ENCODE measurements at regions not wholly inside any gene's neighbourhood (a gene's known extent, or its start where the extent isn't known, plus 50 kb on each side); places are given as distances from the start of the nearest gene placed in this dataset.

GRCh38 chr17:73722165-73722564, 77.9 kb upstream of the SDK2 start:
- no peak for DNase-seq (ENCODE audit: extremely low read depth, low read depth)

DNA sequence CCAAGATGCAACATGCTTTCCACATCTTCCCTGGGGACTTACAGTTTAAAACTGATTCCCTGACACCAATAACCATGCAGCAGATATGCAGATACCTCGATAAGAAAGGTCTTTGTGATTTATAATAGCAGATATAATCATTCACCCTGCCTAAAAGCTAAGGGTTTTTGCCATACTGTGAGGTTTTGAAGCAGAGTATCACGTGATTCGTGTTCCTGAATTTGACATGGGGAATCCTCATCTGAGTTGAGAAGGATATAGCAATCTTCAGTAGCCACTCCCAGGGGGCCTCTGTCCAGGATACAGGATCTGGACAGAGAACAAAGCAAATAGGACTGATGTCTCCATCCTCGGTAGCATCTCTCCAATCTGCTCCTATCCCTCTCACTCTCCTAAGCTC, 79.1 kb upstream of the SDK2 start:
- no peak for DNase-seq (ENCODE audit: extremely low read depth, low read depth)

- DNase-seq (ENCODE audit: extremely low read depth, low read depth): no peak
Measured at GRCh38 chr17:73724341-73724740, 80.1 kb upstream of the SDK2 start.

- DNase-seq (ENCODE audit: extremely low read depth, low read depth): no peak
Measured at GRCh38 chr17:73724990-73725389, 80.7 kb upstream of the SDK2 start.

GRCh38 chr17:73725794-73726515, 81.7 kb upstream of the SDK2 start:
- DNase-seq (ENCODE audit: extremely low read depth, low read depth): no peak

DNA sequence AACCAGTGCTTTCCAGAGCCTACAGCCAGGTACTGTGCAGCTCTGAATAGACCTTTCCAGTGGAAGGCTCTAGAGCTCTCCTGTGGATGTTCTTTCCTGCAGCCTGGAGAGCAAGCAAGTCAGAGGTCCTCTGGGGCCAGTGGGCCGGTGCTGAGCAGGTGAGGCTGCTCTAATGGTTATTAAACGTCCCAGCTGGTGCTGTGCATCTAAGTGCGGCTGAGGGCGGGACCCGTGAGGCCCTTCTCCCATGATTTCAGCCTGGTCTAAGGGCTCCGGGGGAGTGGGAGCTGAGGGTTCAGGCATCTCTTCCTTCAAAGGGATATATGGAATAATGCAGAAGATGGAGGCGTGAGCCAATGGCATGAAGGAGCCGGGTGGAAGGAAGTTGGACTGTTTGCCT, 83.7 kb upstream of the SDK2 start:
- no peak for DNase-seq (ENCODE audit: extremely low read depth, low read depth)

DNA sequence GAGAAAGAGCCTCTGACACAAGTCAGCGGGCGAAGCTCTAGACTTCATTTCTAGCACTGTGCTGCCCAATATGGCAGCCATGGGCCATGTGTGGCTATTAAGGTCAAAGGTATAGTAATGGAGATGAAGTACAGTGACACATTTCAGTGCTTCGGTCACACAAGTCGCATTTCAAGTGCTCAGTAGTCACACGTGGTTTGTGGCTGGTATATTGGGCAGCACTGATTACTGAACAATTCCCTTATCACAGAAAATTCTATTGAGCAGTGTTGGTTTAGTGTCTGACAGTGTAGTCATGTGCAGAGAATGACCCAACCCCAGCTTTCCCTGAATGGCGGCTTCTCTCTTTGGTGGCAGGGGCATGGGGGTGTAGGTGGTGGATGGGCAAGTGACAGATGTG, 84.9 kb upstream of the SDK2 start:
- no peak for DNase-seq (ENCODE audit: extremely low read depth, low read depth)

- DNase-seq (ENCODE audit: extremely low read depth, low read depth): no peak
Measured at GRCh38 chr17:73731733-73732132, 87.5 kb upstream of the SDK2 start.

GRCh38 chr17:73733517-73733916, 89.3 kb upstream of the SDK2 start:
- no peak for DNase-seq (ENCODE audit: extremely low read depth, low read depth)

- no peak for DNase-seq (ENCODE audit: extremely low read depth, low read depth)
Measured at GRCh38 chr17:73735245-73735644, 91.0 kb upstream of the SDK2 start.

GRCh38 chr17:73738751-73739575, 94.7 kb upstream of the SDK2 start:
- DNase-seq (ENCODE audit: extremely low read depth, low read depth): no peak

DNA sequence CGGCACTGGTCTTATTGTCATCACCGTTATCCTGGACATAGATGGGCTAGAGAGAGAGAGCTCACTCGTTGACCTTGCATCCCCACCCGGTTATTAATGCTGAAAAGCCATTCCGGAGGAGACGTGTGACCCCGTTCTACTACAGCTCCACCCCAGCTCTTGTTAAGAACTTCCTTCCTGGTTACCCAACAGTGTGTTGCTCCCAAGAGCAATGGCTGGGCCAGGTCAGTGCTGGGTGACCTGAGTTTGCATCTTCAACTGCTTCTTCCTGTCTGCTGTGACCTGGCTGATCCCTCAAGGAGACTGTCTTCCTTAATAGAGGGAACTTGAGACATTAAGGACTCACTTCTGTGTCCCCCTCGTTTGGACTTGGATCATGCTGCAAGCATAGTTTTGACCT, 96.1 kb upstream of the SDK2 start:
- DNase-seq (ENCODE audit: extremely low read depth, low read depth): no peak

- no peak for DNase-seq (ENCODE audit: extremely low read depth, low read depth)
Measured at GRCh38 chr17:73742948-73743381, 98.7 kb upstream of the SDK2 start.

DNA sequence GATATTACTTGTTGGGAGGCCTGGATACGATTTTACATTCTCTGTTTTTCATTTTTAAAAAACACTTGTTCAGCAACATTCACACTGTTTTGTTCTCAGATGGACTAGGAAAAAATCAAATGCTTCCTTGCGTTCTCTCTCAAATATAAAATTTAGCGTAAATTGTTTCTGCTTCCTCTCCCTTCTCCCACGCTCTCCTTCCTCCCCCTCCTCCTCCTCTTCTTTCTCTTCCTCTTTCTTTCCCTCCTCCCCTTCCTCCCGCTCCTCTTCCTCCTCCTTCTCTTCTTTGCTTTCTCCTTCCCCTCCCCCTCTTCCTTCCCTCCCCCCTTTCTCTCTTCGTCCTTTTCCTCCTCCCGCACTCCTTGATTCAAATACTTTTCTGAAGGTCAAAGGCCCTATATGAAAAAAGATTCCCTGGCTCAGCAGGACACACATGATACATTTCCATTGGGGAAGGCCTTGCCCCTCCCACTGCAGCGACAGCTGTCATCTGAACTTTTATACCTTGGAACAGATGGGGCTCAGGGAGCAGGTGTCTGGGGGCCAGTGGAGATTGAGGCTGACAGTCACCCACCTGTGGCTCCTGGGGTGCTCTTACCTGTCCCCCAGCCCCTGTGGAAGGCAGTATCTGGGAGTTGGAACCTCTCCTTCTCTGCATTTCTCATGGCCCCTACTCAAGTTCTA, 99.4 kb upstream of the SDK2 start:
- DNase-seq (ENCODE audit: extremely low read depth, low read depth): no peak

GRCh38 chr17:73744411-73744810, 100.2 kb upstream of the SDK2 start:
- no peak for DNase-seq (ENCODE audit: extremely low read depth, low read depth)

GRCh38 chr17:73746314-73747073, 102.2 kb upstream of the SDK2 start:
- DNase-seq (ENCODE audit: extremely low read depth, low read depth): no peak

DNA sequence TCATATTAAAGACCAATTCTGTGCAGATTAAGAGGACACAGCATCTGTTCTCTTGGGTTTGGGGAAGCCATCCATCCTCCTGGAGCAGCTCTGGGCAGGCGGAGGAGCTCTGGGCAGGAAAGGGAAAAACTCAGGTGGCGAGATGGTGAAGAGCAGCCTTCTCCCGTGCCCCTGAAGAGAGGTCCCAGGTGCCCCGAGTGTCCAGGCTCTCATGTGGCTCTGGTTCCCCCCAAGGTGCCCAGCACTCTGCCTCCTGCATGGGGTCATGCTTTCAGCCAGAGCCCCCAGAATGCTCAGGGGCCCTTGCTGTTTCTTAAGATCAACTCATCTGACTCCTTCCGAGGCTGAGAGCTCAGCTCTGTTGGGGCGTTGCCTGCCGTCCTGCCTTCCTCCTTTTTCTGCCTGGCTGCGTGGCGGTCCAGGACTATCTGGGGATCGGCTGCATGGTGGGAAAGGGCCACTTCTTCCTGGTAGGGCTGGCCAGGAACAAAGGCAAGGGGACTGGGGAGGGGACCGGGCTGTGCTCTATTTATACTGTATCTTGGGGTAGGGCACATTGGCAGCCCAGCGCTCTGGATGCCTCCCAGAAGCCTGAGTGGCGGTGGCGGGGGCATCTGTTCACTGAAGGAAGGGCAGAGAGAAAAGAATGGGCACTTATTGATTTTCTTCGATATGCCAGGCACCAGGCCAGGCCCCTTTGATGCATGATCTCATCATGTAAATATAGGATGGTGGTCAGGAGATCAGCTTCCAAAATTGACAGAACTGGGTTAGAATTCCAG, 103.2 kb upstream of the SDK2 start:
- DNase-seq (ENCODE audit: extremely low read depth, low read depth): no peak

GRCh38 chr17:73748508-73748907, 104.3 kb upstream of the SDK2 start:
- DNase-seq (ENCODE audit: extremely low read depth, low read depth): no peak

DNA sequence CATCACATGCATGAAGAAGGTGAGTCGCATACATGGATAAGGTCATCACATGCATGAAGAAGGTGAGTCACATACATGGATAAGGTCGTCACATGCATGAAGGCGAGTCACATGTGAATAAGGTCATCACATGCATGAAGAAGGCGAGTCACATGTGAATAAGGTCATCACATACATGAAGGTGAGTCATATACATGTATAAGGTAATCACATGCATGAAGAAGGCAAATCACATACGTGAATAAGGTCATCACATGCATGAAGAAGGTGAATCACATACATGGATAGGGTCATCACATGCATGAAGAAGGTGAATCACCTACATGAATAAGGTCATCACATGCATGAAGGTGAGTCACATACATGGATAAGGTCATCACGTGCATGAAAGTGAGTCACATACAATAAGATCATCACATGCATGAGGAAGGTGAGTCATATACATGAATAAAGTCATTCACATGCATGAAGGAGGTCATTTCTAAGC, 105.1 kb upstream of the SDK2 start:
- no peak for DNase-seq (ENCODE audit: extremely low read depth, low read depth)
